Endothelial cell of umbilical vein (primary cell): ENCODE measurements at regions not wholly inside any gene's neighbourhood (a gene's known extent, or its start where the extent isn't known, plus 50 kb on each side); places are given as distances from the start of the nearest gene placed in this dataset.

Source experiments
- BruUV-seq: library from RNA; stranded (reverse); fragments of 400-500 nt; replicated peaks from 2 replicates; lab custom pipeline; 2021; lab: Mats Ljungman, UMichigan
- CTCF ChIA-PET: fragments of 300-600, 350-600 bp; sonication (Branson Sonifier 250); formaldehyde crosslinking; loops from one replicate; lab custom pipeline; 2021; ENCODE audit warnings: antibody characterized with exemption, inconsistent platforms; lab: Charles Lee
- POLR2A ChIA-PET: fragments of 300-600, 350-600 bp; sonication (Branson Sonifier 250); formaldehyde crosslinking; loops from one replicate; lab custom pipeline; 2021; ENCODE audit warnings: antibody characterized with exemption, inconsistent platforms; lab: Charles Lee
- DNase-seq: peaks from one replicate; pipeline ENCODE4 v3.0.0-alpha.2; 2011; ENCODE audit warnings: low read depth, low spot score
- FAIRE-seq: peaks from 2 replicates; lab custom pipeline; 2011; peaks lifted over from hg19 to GRCh38; lab: Jason Lieb, UNC
- H2AFZ ChIP-seq: 2 replicates; pipeline ENCODE4 v1.6.0; 2012; ENCODE audit warnings: low read depth, low read length, control low read depth, inconsistent platforms
- H3K27ac ChIP-seq: 2 replicates; pipeline ENCODE4 v1.5.1; 2011; ENCODE audit warnings: low read depth, mild to moderate bottlenecking, control low read depth, low read length, moderate library complexity; ENCODE audit not compliant: insufficient read depth
- H3K27me3 ChIP-seq, 2 experiments: 2 replicates each; pipeline versions ENCODE4 v1.6.0 to v1.6.1; 2011; ENCODE audit warnings: low read length in 2 of 2, mixed read lengths in 1 of 2; ENCODE audit not compliant: control insufficient read depth in 2 of 2, insufficient read depth in 2 of 2
- H3K36me3 ChIP-seq, 2 experiments: 2 replicates in 1 of 2; 3 replicates in 1 of 2; pipeline ENCODE4 v1.5.1; 2011; ENCODE audit warnings: low read length in 2 of 2, mild to moderate bottlenecking in 1 of 2, moderate library complexity in 1 of 2; ENCODE audit not compliant: control insufficient read depth in 2 of 2, insufficient read depth in 2 of 2; ENCODE audit errors: extremely low read depth in 1 of 2
- H3K4me1 ChIP-seq: 3 replicates; pipeline ENCODE4 v1.5.1; 2011; ENCODE audit warnings: mild to moderate bottlenecking, low read length; ENCODE audit not compliant: control insufficient read depth, insufficient read depth; ENCODE audit errors: extremely low read depth
- H3K4me2 ChIP-seq: 2 replicates; pipeline ENCODE4 v1.6.1; 2011; ENCODE audit warnings: low read length, control low read depth, mixed read lengths; ENCODE audit not compliant: insufficient read depth
- H3K4me3 ChIP-seq, 3 experiments: fragments of 200-600 bp in 1 of 3; sonication (generic), shearing (Covaris generic) in 1 of 3; replicated peaks in 1 of 3; 2 replicates each; pipeline ENCODE4 v1.5.1; 2011 to 2016; ENCODE audit warnings: control low read depth in 3 of 3, low read length in 3 of 3, mild to moderate bottlenecking in 2 of 3, inconsistent platforms in 1 of 3, low read depth in 1 of 3, moderate library complexity in 1 of 3; ENCODE audit not compliant: insufficient read depth in 1 of 3
- H3K79me2 ChIP-seq: 2 replicates; pipeline ENCODE4 v1.6.0; 2012; ENCODE audit warnings: low read length, inconsistent platforms; ENCODE audit not compliant: control insufficient read depth, insufficient read depth
- H3K9ac ChIP-seq: replicated peaks from 2 replicates; pipeline ENCODE3; 2011; ENCODE audit warnings: low read length, control low read depth; ENCODE audit not compliant: insufficient read depth; ENCODE audit errors: extremely low read depth
- H3K9me1 ChIP-seq: replicated peaks from 3 replicates; pipeline ENCODE4 v1.6.0; 2011; ENCODE audit warnings: mild to moderate bottlenecking, low read length; ENCODE audit not compliant: control insufficient read depth, insufficient read depth; ENCODE audit errors: extremely low read depth
- H3K9me3 ChIP-seq: replicated peaks from 2 replicates; pipeline ENCODE4 v1.5.1; 2012; ENCODE audit warnings: low read length, inconsistent platforms; ENCODE audit not compliant: control insufficient read depth, insufficient read depth
- H4K20me1 ChIP-seq: replicated peaks from 2 replicates; pipeline ENCODE3; 2011; ENCODE audit warnings: mild to moderate bottlenecking, low read length; ENCODE audit not compliant: control insufficient read depth, insufficient read depth; ENCODE audit errors: extremely low read depth
- EZH2 ChIP-seq: IDR thresholded peaks from 2 replicates; pipeline ENCODE4 v1.6.1; 2012; ENCODE audit warnings: borderline replicate concordance, low read depth, mild to moderate bottlenecking, moderate library complexity, low read length, inconsistent platforms; ENCODE audit not compliant: severe bottlenecking
- FOS ChIP-seq: IDR thresholded peaks from 2 replicates; pipeline ENCODE4 v1.6.1; 2011; ENCODE audit warnings: mild to moderate bottlenecking, low read length, moderate library complexity, borderline replicate concordance; ENCODE audit not compliant: insufficient read depth
- GATA2 ChIP-seq: IDR thresholded peaks from 2 replicates; pipeline ENCODE4 v1.7.0; 2011; ENCODE audit warnings: low read depth, mild to moderate bottlenecking, moderate library complexity, mixed read lengths, low read length; ENCODE audit not compliant: insufficient read length, insufficient read depth
- JUN ChIP-seq: IDR thresholded peaks from 2 replicates; pipeline ENCODE4 v1.6.1; 2011; ENCODE audit warnings: borderline replicate concordance, low read depth; ENCODE audit not compliant: insufficient read length, insufficient read depth
- MAX ChIP-seq: IDR thresholded peaks from 2 replicates; pipeline ENCODE4 v1.6.1; 2011; ENCODE audit not compliant: insufficient read depth, insufficient read length
- MYC ChIP-seq: IDR thresholded peaks from one replicate; pipeline ENCODE4 v1.6.1; 2011; ENCODE audit warnings: mild to moderate bottlenecking, low read depth, low read length
- POLR2A ChIP-seq: IDR thresholded peaks from 2 replicates; pipeline ENCODE4 v1.6.1; 2012; ENCODE audit warnings: low read depth, mild to moderate bottlenecking, control low read depth, low read length
- POLR2AphosphoS5 ChIP-seq: IDR thresholded peaks from 2 replicates; pipeline ENCODE4 v1.6.1; 2012; ENCODE audit warnings: low read depth, mild to moderate bottlenecking, control low read depth, low read length, moderate library complexity; ENCODE audit not compliant: insufficient read depth
- dilution Hi-C: fragments of 300-500 bp; cut with MboI; formaldehyde crosslinking; loops from one replicate; pipeline ENCODE4 v1.15.0; 2019; ENCODE audit warnings: low sequenced_read_pairs; ENCODE audit not compliant: extremely low pct_ligation_motif_present
- intact Hi-C: fragments of 100-400 bp; cut with micrococcal nuclease; formaldehyde crosslinking; loops from one replicate; pipeline ENCODE4 v1.10.0; 2022
- TF ChIP-seq, protein P1 (sequence below), 2 donors: IDR thresholded peaks; 1 replicate in 1 of 2; 2 replicates in 1 of 2; pipeline ENCODE4 v1.5.1; 2011; ENCODE audit warnings: low read length in 2 of 2, mild to moderate bottlenecking in 2 of 2, moderate library complexity in 2 of 2, control low read depth in 1 of 2, inconsistent platforms in 1 of 2, low read depth in 1 of 2; ENCODE audit not compliant: insufficient read depth in 1 of 2; ENCODE audit errors: extremely low read depth in 1 of 2

- H3K36me3 ChIP-seq: no peaks in the 10 kb centered on the region
- CTCF ChIA-PET: interaction anchor here (1.2 kb wide), 1 partner anchor 9 kb away, joined by 3 read pairs; no protein-coding TSS in a partner anchor
- no peak overlapping the region for H3K9ac ChIP-seq
- H3K4me1 ChIP-seq: no peaks in the 10 kb centered on the region
- DNase-seq: no peak
- no TSS peak for BruUV-seq
- no peaks in the 10 kb centered on the region for H3K79me2 ChIP-seq
- dilution Hi-C loops (no loop called here), intact Hi-C loops (no loop called here)
- no peaks in the 10 kb centered on the region for H3K9me3 ChIP-seq
- H3K27ac ChIP-seq: no peak overlapping the region
- no peaks in the 10 kb centered on the region for H3K9me1 ChIP-seq
- H3K4me2 ChIP-seq: no peak overlapping the region
- TF ChIP-seq, protein P1, sequence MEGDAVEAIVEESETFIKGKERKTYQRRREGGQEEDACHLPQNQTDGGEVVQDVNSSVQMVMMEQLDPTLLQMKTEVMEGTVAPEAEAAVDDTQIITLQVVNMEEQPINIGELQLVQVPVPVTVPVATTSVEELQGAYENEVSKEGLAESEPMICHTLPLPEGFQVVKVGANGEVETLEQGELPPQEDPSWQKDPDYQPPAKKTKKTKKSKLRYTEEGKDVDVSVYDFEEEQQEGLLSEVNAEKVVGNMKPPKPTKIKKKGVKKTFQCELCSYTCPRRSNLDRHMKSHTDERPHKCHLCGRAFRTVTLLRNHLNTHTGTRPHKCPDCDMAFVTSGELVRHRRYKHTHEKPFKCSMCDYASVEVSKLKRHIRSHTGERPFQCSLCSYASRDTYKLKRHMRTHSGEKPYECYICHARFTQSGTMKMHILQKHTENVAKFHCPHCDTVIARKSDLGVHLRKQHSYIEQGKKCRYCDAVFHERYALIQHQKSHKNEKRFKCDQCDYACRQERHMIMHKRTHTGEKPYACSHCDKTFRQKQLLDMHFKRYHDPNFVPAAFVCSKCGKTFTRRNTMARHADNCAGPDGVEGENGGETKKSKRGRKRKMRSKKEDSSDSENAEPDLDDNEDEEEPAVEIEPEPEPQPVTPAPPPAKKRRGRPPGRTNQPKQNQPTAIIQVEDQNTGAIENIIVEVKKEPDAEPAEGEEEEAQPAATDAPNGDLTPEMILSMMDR (IDR thresholded peaks at IDR 0.05; ENCODE audit: extremely low read depth in 1 of 2, insufficient read depth in 1 of 2, low read depth in 1 of 2, low read length in 2 of 2): no peak
- TF ChIP-seq MYC: no peak
- no peak for TF ChIP-seq EZH2
- TF ChIP-seq POLR2AphosphoS5: no peak
- no peak for TF ChIP-seq GATA2
- no peak for TF ChIP-seq FOS
- no peak for TF ChIP-seq POLR2A
- TF ChIP-seq MAX: no peak
- TF ChIP-seq JUN: no peak
- no peak overlapping the region for H2AFZ ChIP-seq
- POLR2A ChIA-PET: no interaction called here
- FAIRE-seq: no peak
- no peaks in the 10 kb centered on the region for H3K27me3 ChIP-seq
- no peak overlapping the region for H3K4me3 ChIP-seq
- H4K20me1 ChIP-seq: no peaks in the 10 kb centered on the region
These were observed 62.2 kb upstream of the TNFRSF21 start for GRCh38 chr6:47371870-47372255.
